Activated naive CD8-positive, alpha-beta T cell treated with anti-CD3 and anti-CD28 coated beads, Interleukin-2, amount 10 ng/mL, durations not matched to agents 7 days and 5 days (primary cell): ENCODE measurements at regions not wholly inside any gene's neighbourhood (a gene's known extent, or its start where the extent isn't known, plus 50 kb on each side); places are given as distances from the start of the nearest gene placed in this dataset.

Source experiments
- ATAC-seq: fragments of 150-1000 bp; cut with Tn5 transposase; one replicate; pipeline ENCODE4 v1.10.0; 2021; ENCODE audit warnings: low read depth, moderate library complexity
- POLR2A ChIA-PET: fragments of 350-600 bp; sonication (Branson Sonifier 250); formaldehyde crosslinking; loops from one replicate; lab custom pipeline; 2021; ENCODE audit warnings: antibody characterized with exemption; lab: Charles Lee
- DNase-seq: peaks from one replicate; pipeline ENCODE4 v3.0.0; 2021
- H3K27ac Mint-ChIP-seq: one replicate; pipeline ENCODE4 v1.8.0; 2022; ENCODE audit warnings: mild to moderate bottlenecking, mixed read lengths
- H3K27me3 Mint-ChIP-seq: one replicate; pipeline ENCODE4 v1.8.0; 2022; ENCODE audit warnings: mild to moderate bottlenecking, moderate library complexity, mixed read lengths
- H3K36me3 Mint-ChIP-seq: one replicate; pipeline ENCODE4 v1.8.0; 2021; ENCODE audit warnings: mild to moderate bottlenecking, mixed read lengths
- H3K4me1 Mint-ChIP-seq: one replicate; pipeline ENCODE4 v1.8.0; 2021; ENCODE audit warnings: mixed read lengths
- H3K4me3 Mint-ChIP-seq: one replicate; pipeline ENCODE4 v1.8.0; 2022; ENCODE audit warnings: mild to moderate bottlenecking, moderate library complexity, mixed read lengths
- H3K9me3 Mint-ChIP-seq: one replicate; pipeline ENCODE4 v1.8.0; 2021; ENCODE audit warnings: mixed read lengths

- H3K4me3 Mint-ChIP-seq, result no peak overlapping the region
- DNase-seq, result no peak
- ATAC-seq, result no peak
- H3K9me3 Mint-ChIP-seq, result peaks cover 6% of the 10 kb centered on the region
- H3K4me1 Mint-ChIP-seq, result no peaks in the 10 kb centered on the region
- no peaks in the 10 kb centered on the region for H3K36me3 Mint-ChIP-seq
- no peaks in the 10 kb centered on the region for H3K27me3 Mint-ChIP-seq
- H3K27ac Mint-ChIP-seq, result no peak overlapping the region
- POLR2A ChIA-PET, result no interaction called here
Measured at GRCh38 chr5:53357439-53357838, 123.0 kb upstream of the FST start.

- ATAC-seq (no peak), DNase-seq (no peak)
- Mint-ChIP-seq H3K27me3 (no peaks in the 10 kb centered on the region), H3K27ac (no peak overlapping the region), H3K4me1 (no peaks in the 10 kb centered on the region), H3K9me3 (peaks cover 5% of the 10 kb centered on the region), H3K4me3 (no peak overlapping the region), H3K36me3 (no peaks in the 10 kb centered on the region)
- POLR2A ChIA-PET, result no interaction called here
Measured at GRCh38 chr5:53358794-53359193, 121.6 kb upstream of the FST start.

DNA sequence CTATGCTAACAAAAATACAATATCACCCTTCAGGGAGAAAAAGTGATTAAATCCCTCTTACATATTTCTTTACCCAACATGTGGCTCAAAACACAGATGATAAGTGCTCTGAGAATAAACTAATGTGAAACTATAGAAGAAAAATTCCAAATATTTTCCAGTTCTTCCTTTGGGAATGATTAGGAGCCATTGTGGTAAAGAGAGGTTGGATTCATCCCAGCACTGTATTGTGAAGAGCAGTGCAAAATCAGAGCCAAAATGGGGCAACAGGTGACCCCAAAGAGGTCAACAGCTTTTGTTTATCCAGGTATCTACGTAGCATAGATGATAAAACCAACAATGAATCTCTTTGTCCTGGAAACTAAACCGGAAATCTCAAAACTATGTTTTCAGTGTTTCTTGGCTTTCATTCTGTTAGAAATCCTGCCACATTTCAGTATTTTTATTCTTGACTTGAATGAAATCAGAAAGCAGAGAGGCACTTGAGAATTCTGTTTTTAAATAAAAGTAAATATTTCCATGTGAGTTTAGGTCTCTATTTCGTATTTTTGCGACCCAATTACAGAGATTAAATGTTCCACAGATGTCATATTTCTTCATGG lies 120.4 kb upstream of the FST start:
- Mint-ChIP-seq H3K27me3 (peaks cover 2% of the 10 kb centered on the region), H3K27ac (no peak overlapping the region), H3K9me3 (peaks cover 5% of the 10 kb centered on the region), H3K4me3 (no peak overlapping the region), H3K4me1 (no peaks in the 10 kb centered on the region), H3K36me3 (no peaks in the 10 kb centered on the region)
- POLR2A ChIA-PET, result no interaction called here
- DNase-seq (no peak), ATAC-seq (no peak)

GRCh38 chr5:53360811-53361210 lies 119.6 kb upstream of the FST start:
- no peak for ATAC-seq
- Mint-ChIP-seq H3K27me3 (peaks cover 2% of the 10 kb centered on the region), H3K36me3 (no peaks in the 10 kb centered on the region), H3K9me3 (peaks cover 5% of the 10 kb centered on the region), H3K4me1 (no peaks in the 10 kb centered on the region), H3K27ac (no peak overlapping the region), H3K4me3 (no peak overlapping the region)
- POLR2A ChIA-PET, result no interaction called here
- DNase-seq, result no peak

DNA sequence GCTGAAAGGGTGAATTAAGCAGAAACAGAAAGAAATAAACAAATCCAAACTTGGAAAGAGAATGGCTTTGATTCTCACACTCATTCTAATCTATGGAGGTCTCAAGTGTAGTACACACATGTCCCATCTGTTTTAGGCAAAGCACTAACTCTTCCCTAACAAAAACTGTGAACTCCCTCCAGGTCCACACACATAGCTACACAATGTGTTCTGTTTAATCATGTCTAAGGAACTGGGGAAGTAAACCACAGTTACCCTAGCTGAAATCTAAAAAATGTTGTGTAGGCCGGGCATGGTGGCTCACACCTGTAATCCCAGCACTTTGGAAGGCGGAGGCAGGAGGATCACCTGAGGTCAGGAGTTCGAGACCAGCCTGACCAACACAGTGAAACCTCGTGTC lies 118.7 kb upstream of the FST start:
- Mint-ChIP-seq H3K9me3 (peaks cover 5% of the 10 kb centered on the region), H3K27me3 (peaks cover 2% of the 10 kb centered on the region), H3K4me3 (no peak overlapping the region), H3K27ac (no peak overlapping the region), H3K36me3 (no peaks in the 10 kb centered on the region), H3K4me1 (no peaks in the 10 kb centered on the region)
- DNase-seq (no peak), ATAC-seq (no peak)
- POLR2A ChIA-PET, result no interaction called here

DNA sequence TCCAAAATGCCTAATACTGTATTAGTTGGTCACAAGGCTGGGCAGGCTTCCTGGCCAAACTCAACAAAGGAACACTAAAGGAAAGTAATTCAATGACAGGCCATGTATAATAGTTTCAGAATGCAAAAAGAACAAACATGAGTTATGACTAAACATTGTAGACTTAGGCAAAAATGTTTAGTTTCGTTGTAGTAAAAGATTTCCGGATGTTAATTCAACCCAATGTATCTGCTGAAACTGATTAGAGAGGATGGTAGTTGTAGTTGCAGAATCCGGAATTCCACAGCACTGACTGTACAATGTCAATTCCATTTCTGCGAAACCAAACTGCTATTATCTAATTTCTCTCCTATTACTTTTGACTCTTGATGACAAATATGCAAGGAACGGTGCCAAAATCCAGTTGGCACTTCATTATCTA lies 117.9 kb upstream of the FST start:
- POLR2A ChIA-PET, result no interaction called here
- DNase-seq, result no peak
- H3K4me1 Mint-ChIP-seq, result no peaks in the 10 kb centered on the region
- peaks cover 2% of the 10 kb centered on the region for H3K27me3 Mint-ChIP-seq
- H3K4me3 Mint-ChIP-seq, result no peak overlapping the region
- no peaks in the 10 kb centered on the region for H3K36me3 Mint-ChIP-seq
- H3K9me3 Mint-ChIP-seq, result peaks cover 5% of the 10 kb centered on the region
- no peak for ATAC-seq
- H3K27ac Mint-ChIP-seq, result no peak overlapping the region

- POLR2A ChIA-PET, result no interaction called here
- H3K36me3 Mint-ChIP-seq, result no peaks in the 10 kb centered on the region
- no peak overlapping the region for H3K27ac Mint-ChIP-seq
- DNase-seq (no peak), ATAC-seq (no peak)
- no peaks in the 10 kb centered on the region for H3K4me1 Mint-ChIP-seq
- H3K9me3 Mint-ChIP-seq, result peaks cover 2% of the 10 kb centered on the region
- no peak overlapping the region for H3K4me3 Mint-ChIP-seq
- peaks cover 2% of the 10 kb centered on the region for H3K27me3 Mint-ChIP-seq
Measured at GRCh38 chr5:53364061-53364460, 116.4 kb upstream of the FST start.

GRCh38 chr5:53366245-53366644 lies 114.2 kb upstream of the FST start:
- POLR2A ChIA-PET, result no interaction called here
- no peak for DNase-seq
- Mint-ChIP-seq H3K9me3 (peaks cover 2% of the 10 kb centered on the region), H3K27ac (no peak overlapping the region), H3K4me3 (no peak overlapping the region), H3K36me3 (no peaks in the 10 kb centered on the region), H3K27me3 (peaks cover 2% of the 10 kb centered on the region), H3K4me1 (no peaks in the 10 kb centered on the region)
- no peak for ATAC-seq

GRCh38 chr5:53367727-53368126 lies 112.7 kb upstream of the FST start:
- no peaks in the 10 kb centered on the region for H3K9me3 Mint-ChIP-seq
- DNase-seq (no peak), ATAC-seq (no peak)
- no peak overlapping the region for H3K27ac Mint-ChIP-seq
- POLR2A ChIA-PET, result no interaction called here
- no peak overlapping the region for H3K4me3 Mint-ChIP-seq
- H3K36me3 Mint-ChIP-seq, result no peaks in the 10 kb centered on the region
- H3K27me3 Mint-ChIP-seq, result peaks cover 2% of the 10 kb centered on the region
- no peaks in the 10 kb centered on the region for H3K4me1 Mint-ChIP-seq

- H3K9me3 Mint-ChIP-seq, result no peaks in the 10 kb centered on the region
- H3K4me1 Mint-ChIP-seq, result no peaks in the 10 kb centered on the region
- H3K4me3 Mint-ChIP-seq, result no peak overlapping the region
- H3K27me3 Mint-ChIP-seq, result peaks cover 2% of the 10 kb centered on the region
- POLR2A ChIA-PET, result no interaction called here
- H3K27ac Mint-ChIP-seq, result no peak overlapping the region
- no peak for ATAC-seq
- no peak for DNase-seq
- no peaks in the 10 kb centered on the region for H3K36me3 Mint-ChIP-seq
Measured at GRCh38 chr5:53368516-53368915, 111.9 kb upstream of the FST start.

GRCh38 chr5:53368966-53369605 lies 111.3 kb upstream of the FST start:
- Mint-ChIP-seq H3K27me3 (peaks cover 2% of the 10 kb centered on the region), H3K4me1 (no peaks in the 10 kb centered on the region), H3K4me3 (no peak overlapping the region), H3K27ac (no peak overlapping the region), H3K36me3 (no peaks in the 10 kb centered on the region), H3K9me3 (no peaks in the 10 kb centered on the region)
- POLR2A ChIA-PET, result no interaction called here
- ATAC-seq (no peak), DNase-seq (no peak)

- no peaks in the 10 kb centered on the region for H3K4me1 Mint-ChIP-seq
- POLR2A ChIA-PET, result no interaction called here
- H3K27ac Mint-ChIP-seq, result no peak overlapping the region
- H3K9me3 Mint-ChIP-seq, result no peaks in the 10 kb centered on the region
- DNase-seq, result no peak
- no peak for ATAC-seq
- no peaks in the 10 kb centered on the region for H3K27me3 Mint-ChIP-seq
- no peaks in the 10 kb centered on the region for H3K36me3 Mint-ChIP-seq
- H3K4me3 Mint-ChIP-seq, result no peak overlapping the region
Measured at GRCh38 chr5:53369681-53370080, 110.7 kb upstream of the FST start.

- no peaks in the 10 kb centered on the region for H3K27me3 Mint-ChIP-seq
- ATAC-seq, result no peak
Measured at GRCh38 chr5:53373451-53374158, 106.8 kb upstream of the FST start.

DNA sequence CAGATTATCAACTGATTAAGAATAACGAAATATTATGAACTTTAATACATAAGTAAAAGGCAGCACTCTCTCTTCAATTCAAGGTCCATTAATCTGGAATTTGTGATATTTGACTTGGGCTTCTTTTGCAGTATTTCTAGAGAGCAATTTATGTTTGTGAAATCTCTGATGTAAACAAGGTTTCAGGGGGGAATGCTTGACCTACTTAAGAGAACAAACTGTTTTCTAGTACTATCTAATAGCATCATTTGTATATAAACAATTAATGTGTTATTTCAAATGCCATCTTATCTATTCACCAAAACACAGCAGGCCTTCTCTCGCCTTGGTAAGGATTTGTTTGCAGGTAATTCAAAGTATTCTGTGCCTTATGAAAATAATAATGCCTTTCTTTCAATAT lies 103.6 kb upstream of the FST start:
- POLR2A ChIA-PET, result no interaction called here
- no peaks in the 10 kb centered on the region for H3K27me3 Mint-ChIP-seq
- H3K36me3 Mint-ChIP-seq, result no peaks in the 10 kb centered on the region

More at GRCh38 chr5:53373451-53374158, 106.8 kb upstream of the FST start:
- no peaks in the 10 kb centered on the region for H3K4me1 Mint-ChIP-seq
- DNase-seq, result no peak
- H3K27ac Mint-ChIP-seq, result no peak overlapping the region
- no peaks in the 10 kb centered on the region for H3K36me3 Mint-ChIP-seq
- POLR2A ChIA-PET, result no interaction called here
- H3K4me3 Mint-ChIP-seq, result no peak overlapping the region
- no peaks in the 10 kb centered on the region for H3K9me3 Mint-ChIP-seq

More for the DNA sequence above, 103.6 kb upstream of the FST start:
- ATAC-seq, result no peak
- no peak overlapping the region for H3K4me3 Mint-ChIP-seq
- DNase-seq, result no peak
- H3K9me3 Mint-ChIP-seq, result no peaks in the 10 kb centered on the region
- H3K4me1 Mint-ChIP-seq, result no peaks in the 10 kb centered on the region
- H3K27ac Mint-ChIP-seq, result no peak overlapping the region
